CD4-positive, alpha-beta T cell (primary cell): ENCODE measurements at regions not wholly inside any gene's neighbourhood (a gene's known extent, or its start where the extent isn't known, plus 50 kb on each side); places are given as distances from the start of the nearest gene placed in this dataset.

Experiments used
- ATAC-seq: fragments of 200-7000 bp; cut with Tn5 transposase; one replicate; pipeline ENCODE4 v1.10.0; 2022; ENCODE audit warnings: mild to moderate bottlenecking; ENCODE audit not compliant: poor library complexity
- CTCF ChIA-PET: fragments of 350-600 bp; sonication (Branson Sonifier 250); formaldehyde crosslinking; loops from one replicate; lab custom pipeline; 2021; ENCODE audit warnings: antibody characterized with exemption, inconsistent platforms; lab: Charles Lee
- POLR2A ChIA-PET: fragments of 350-600 bp; sonication (Branson Sonifier 250); formaldehyde crosslinking; loops from one replicate; lab custom pipeline; 2021; ENCODE audit warnings: antibody characterized with exemption, inconsistent platforms; lab: Charles Lee
- DNase-seq, 14 experiments: peaks; one replicate each; pipeline ENCODE4 v3.0.0-alpha.2; 2013 to 2020; ENCODE audit warnings: mixed read lengths in 2 of 14
- H3K27ac ChIP-seq, 2 donors: one replicate each; pipeline versions ENCODE4 v1.5.1 to v1.7.0; 2013; ENCODE audit warnings: low read length in 2 of 2, low read depth in 1 of 2, mild to moderate bottlenecking in 1 of 2
- H3K27me3 ChIP-seq, 2 experiments: 1 replicate in 1 of 2; 2 replicates in 1 of 2; pipeline versions ENCODE4 v1.6.1 to v1.7.0; 2013; ENCODE audit warnings: low read length in 2 of 2, control low read depth in 1 of 2, mild to moderate bottlenecking in 1 of 2, moderate library complexity in 1 of 2; ENCODE audit not compliant: insufficient read depth in 2 of 2, control insufficient read depth in 1 of 2
- H3K36me3 ChIP-seq: one replicate; pipeline ENCODE4 v1.6.1; 2013; ENCODE audit warnings: low read length, control low read depth; ENCODE audit not compliant: insufficient read depth
- H3K4me1 ChIP-seq: one replicate; pipeline ENCODE4 v1.6.1; 2013; ENCODE audit warnings: low read length, control low read depth; ENCODE audit not compliant: insufficient read depth
- H3K4me3 ChIP-seq: one replicate; pipeline ENCODE4 v1.5.1; 2013; ENCODE audit warnings: mild to moderate bottlenecking, low read length, moderate library complexity
- H3K9me3 ChIP-seq, 2 experiments: 1 replicate in 1 of 2; 2 replicates in 1 of 2; pipeline versions ENCODE4 v1.6.1 to v1.7.0; 2013; ENCODE audit warnings: low read length in 2 of 2, mild to moderate bottlenecking in 2 of 2, control low read depth in 1 of 2, moderate library complexity in 1 of 2; ENCODE audit not compliant: control insufficient read depth in 1 of 2, insufficient read depth in 1 of 2
- H3K27ac Mint-ChIP-seq: one replicate; pipeline ENCODE4 v1.8.0; 2020; ENCODE audit warnings: mixed read lengths
- H3K27me3 Mint-ChIP-seq: one replicate; pipeline ENCODE4 v1.8.0; 2021; ENCODE audit warnings: mixed read lengths
- H3K36me3 Mint-ChIP-seq: one replicate; pipeline ENCODE4 v1.8.0; 2021; ENCODE audit warnings: low read depth, mixed read lengths
- H3K4me1 Mint-ChIP-seq: one replicate; pipeline ENCODE4 v1.8.0; 2021; ENCODE audit warnings: low read depth, mixed read lengths
- H3K4me3 Mint-ChIP-seq: one replicate; pipeline ENCODE4 v1.8.0; 2020; ENCODE audit warnings: mild to moderate bottlenecking, mixed read lengths
- H3K9me3 Mint-ChIP-seq: one replicate; pipeline ENCODE4 v1.8.0; 2020; ENCODE audit warnings: mixed read lengths
- intact Hi-C, 2 experiments: fragments of 100-400 bp; cut with DNase I in 1 of 2; cut with micrococcal nuclease in 1 of 2; formaldehyde crosslinking; loops; one replicate each; pipeline versions ENCODE4 v1.15.1 to v1.9.0; 2023 to 2025; cut with DNase I, micrococcal nuclease
- TF ChIP-seq, protein P1 (sequence below): fragments of 200-600 bp; IDR thresholded peaks from one replicate; pipeline ENCODE4 v1.8.0; 2022; ENCODE audit warnings: antibody characterized with exemption, mild to moderate bottlenecking

GRCh38 chr14:48618057-48618456, 942.7 kb upstream of the MDGA2 start:
- Histone ChIP-seq H3K9me3 (no peaks in the 10 kb centered on the region), H3K4me3 (no peak overlapping the region), H3K27ac (no peak overlapping the region), H3K36me3 (no peaks in the 10 kb centered on the region), H3K4me1 (no peaks in the 10 kb centered on the region), H3K27me3 (no peaks in the 10 kb centered on the region)
- ChIA-PET POLR2A (no interaction called here), CTCF (no interaction called here)
- Mint-ChIP-seq H3K27me3 (no peaks in the 10 kb centered on the region), H3K9me3 (peaks cover 4% of the 10 kb centered on the region), H3K4me3 (no peak overlapping the region), H3K4me1 (no peaks in the 10 kb centered on the region), H3K27ac (no peak overlapping the region), H3K36me3 (no peaks in the 10 kb centered on the region)
- intact Hi-C loops = no loop called here
- DNase-seq (no peak), ATAC-seq (no peak)
- TF ChIP-seq, protein P1, sequence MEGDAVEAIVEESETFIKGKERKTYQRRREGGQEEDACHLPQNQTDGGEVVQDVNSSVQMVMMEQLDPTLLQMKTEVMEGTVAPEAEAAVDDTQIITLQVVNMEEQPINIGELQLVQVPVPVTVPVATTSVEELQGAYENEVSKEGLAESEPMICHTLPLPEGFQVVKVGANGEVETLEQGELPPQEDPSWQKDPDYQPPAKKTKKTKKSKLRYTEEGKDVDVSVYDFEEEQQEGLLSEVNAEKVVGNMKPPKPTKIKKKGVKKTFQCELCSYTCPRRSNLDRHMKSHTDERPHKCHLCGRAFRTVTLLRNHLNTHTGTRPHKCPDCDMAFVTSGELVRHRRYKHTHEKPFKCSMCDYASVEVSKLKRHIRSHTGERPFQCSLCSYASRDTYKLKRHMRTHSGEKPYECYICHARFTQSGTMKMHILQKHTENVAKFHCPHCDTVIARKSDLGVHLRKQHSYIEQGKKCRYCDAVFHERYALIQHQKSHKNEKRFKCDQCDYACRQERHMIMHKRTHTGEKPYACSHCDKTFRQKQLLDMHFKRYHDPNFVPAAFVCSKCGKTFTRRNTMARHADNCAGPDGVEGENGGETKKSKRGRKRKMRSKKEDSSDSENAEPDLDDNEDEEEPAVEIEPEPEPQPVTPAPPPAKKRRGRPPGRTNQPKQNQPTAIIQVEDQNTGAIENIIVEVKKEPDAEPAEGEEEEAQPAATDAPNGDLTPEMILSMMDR = no peak

DNA sequence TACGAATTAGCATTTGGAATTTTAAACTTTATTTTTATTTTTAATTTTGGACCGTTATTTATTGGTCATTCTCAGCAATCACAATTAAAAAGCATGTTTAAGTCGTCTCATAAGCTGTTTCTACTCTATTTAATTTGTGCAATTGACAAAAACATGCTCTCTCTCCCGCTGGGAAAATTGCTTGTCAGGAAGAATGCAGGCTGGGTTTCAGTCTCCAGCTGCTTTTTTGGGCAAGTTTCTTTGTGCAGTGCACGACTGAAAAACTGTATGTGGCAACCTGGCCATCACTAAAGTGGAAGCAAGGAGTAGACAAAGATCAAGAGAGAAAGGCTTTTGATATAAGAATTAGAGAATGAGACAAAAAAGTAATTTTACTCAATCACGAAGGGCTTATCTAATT, 941.5 kb upstream of the MDGA2 start:
- Mint-ChIP-seq H3K4me1 (no peaks in the 10 kb centered on the region), H3K36me3 (no peaks in the 10 kb centered on the region), H3K27ac (no peak overlapping the region), H3K27me3 (no peaks in the 10 kb centered on the region), H3K4me3 (no peak overlapping the region), H3K9me3 (peaks cover 7% of the 10 kb centered on the region)
- intact Hi-C loops = no loop called here
- Histone ChIP-seq H3K4me3 (no peak overlapping the region), H3K36me3 (no peaks in the 10 kb centered on the region), H3K9me3 (no peaks in the 10 kb centered on the region), H3K27me3 (no peaks in the 10 kb centered on the region), H3K4me1 (no peaks in the 10 kb centered on the region), H3K27ac (no peak overlapping the region)
- CTCF ChIA-PET = no interaction called here
- ATAC-seq (no peak), DNase-seq (no peak)
- TF ChIP-seq, protein P1 = no peak
- POLR2A ChIA-PET = no interaction called here

DNA sequence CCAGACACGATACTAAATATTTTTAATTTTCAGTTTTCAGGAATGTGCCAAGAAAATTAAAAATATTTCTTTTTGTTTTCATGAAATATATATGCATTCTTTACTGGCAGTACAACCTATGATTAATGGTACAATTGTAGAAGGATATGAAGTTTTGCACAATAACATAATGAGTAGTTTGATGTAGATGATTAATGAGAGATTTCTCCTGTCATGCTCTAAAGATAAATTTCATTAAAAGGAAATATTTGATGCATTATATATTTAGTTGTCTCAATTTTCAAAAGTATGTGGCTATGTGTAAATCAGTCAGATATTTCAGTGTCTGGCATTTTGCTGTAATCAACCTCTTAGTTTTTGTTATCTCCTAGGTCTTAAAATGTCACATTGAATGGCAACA, 940.2 kb upstream of the MDGA2 start:
- H3K4me3 ChIP-seq = no peak overlapping the region
- DNase-seq (no peak), ATAC-seq (no peak)
- H3K27ac ChIP-seq = no peak overlapping the region
- H3K36me3 ChIP-seq = no peaks in the 10 kb centered on the region
- ChIA-PET CTCF (no interaction called here), POLR2A (no interaction called here)
- Mint-ChIP-seq H3K36me3 (no peaks in the 10 kb centered on the region), H3K27me3 (no peaks in the 10 kb centered on the region), H3K4me1 (no peaks in the 10 kb centered on the region), H3K9me3 (peaks cover 14% of the 10 kb centered on the region), H3K4me3 (no peak overlapping the region), H3K27ac (no peak overlapping the region)
- intact Hi-C loops = no loop called here
- TF ChIP-seq, protein P1 = no peak
- H3K9me3 ChIP-seq = no peaks in the 10 kb centered on the region
- no peaks in the 10 kb centered on the region for H3K4me1 ChIP-seq
- H3K27me3 ChIP-seq = no peaks in the 10 kb centered on the region
